Anterior cingulate cortex (tissue), 58 donors: ENCODE measurements at regions not wholly inside any gene's neighbourhood (a gene's known extent, or its start where the extent isn't known, plus 50 kb on each side); places are given as distances from the start of the nearest gene placed in this dataset.

ENCODE experiments used
- DNase-seq, 58 donors: peaks; one replicate each; lab custom pipeline; 2025; lab: John Stamatoyannopoulos, UW

- no peak for DNase-seq
Measured at GRCh38 chr18:61756244-61756643, 136.6 kb downstream of the RNF152 start.

- no peak for DNase-seq
Measured at GRCh38 chr18:61755555-61755954, 137.3 kb downstream of the RNF152 start.

GRCh38 chr18:61754039-61754583, 138.7 kb downstream of the RNF152 start:
- DNase-seq, result no peak

DNA sequence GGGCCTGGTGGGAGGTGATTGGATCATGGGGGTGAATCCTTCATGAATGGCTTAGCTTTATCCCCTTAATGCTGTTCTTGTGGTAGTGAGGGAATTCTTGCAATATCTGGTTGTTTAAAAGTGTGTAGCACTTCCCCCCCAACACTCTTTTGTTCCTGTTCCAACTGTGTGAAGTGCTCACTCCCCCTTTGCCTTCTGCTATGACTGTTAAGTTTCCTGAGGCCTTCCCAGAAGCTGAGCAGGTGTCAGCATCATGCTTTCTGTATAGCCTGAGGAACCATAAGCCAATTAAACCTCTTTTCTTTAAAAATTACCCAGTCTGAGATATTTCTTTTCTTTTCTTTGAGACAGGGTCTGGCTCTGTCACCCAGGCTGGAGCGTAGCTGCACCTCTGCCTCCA, 139.4 kb downstream of the RNF152 start:
- DNase-seq, result no peak

DNA sequence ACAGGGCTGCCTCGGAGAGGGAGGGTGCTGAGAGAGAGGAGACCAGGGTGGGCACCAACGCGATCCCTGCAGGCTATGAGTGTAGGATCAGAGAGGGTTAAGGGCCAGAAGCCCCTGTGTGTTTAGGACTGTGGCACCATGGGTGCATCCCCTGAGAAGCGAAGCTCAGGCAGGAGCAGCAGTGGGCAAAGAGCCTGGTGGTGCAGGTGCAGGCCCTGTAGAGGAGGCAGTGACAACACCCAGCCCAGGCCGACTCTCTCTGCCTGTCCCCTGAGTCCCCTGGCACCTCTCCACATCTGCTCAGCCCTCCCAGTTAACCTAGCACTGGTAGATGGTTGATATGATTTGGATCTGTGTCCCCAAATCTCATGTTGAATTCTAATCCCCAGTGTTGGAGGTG, 139.8 kb downstream of the RNF152 start:
- DNase-seq, result no peak

- DNase-seq, result no peak
Measured at GRCh38 chr18:61750840-61751668, 141.8 kb downstream of the RNF152 start.

DNA sequence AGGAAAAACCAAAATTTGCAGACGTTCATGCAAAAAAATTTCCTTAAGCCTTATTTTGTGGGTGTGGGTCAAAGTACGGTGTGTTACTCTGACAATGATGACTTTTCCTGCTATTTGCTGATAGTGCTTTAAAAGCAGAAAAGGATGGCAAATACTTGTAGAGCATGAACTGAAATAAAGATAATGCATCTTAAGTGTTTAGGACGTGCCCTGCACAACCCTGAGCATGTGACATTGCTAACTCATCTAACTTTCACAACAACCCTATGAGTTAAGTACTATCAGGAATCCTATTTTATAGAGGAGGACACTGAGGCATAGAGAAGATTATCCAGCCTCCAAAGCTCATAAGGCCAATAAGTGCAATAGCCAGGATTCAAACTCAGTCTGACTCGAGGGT, 143.3 kb downstream of the RNF152 start:
- DNase-seq, result no peak

GRCh38 chr18:61749031-61749430, 143.8 kb downstream of the RNF152 start:
- DNase-seq, result no peak

DNA sequence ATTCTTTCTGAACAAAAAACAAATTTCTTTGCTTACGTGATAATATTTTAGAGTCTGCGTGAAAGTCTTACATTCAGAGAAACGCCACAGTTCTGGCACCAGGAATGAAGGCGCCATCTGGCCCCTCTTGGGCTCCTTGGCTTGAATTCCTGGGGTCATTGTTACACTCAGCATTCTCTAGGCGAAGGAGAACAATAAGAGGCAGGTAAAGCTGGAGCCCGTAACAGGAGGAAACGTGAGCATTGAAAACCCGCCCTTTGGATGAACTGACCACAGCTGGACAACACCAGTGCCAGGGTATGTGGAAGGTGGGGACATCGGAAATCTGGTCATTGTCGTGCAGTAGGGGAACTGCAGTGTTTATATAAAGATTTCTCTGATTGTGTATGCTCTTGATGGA, 144.8 kb downstream of the RNF152 start:
- no peak for DNase-seq

DNA sequence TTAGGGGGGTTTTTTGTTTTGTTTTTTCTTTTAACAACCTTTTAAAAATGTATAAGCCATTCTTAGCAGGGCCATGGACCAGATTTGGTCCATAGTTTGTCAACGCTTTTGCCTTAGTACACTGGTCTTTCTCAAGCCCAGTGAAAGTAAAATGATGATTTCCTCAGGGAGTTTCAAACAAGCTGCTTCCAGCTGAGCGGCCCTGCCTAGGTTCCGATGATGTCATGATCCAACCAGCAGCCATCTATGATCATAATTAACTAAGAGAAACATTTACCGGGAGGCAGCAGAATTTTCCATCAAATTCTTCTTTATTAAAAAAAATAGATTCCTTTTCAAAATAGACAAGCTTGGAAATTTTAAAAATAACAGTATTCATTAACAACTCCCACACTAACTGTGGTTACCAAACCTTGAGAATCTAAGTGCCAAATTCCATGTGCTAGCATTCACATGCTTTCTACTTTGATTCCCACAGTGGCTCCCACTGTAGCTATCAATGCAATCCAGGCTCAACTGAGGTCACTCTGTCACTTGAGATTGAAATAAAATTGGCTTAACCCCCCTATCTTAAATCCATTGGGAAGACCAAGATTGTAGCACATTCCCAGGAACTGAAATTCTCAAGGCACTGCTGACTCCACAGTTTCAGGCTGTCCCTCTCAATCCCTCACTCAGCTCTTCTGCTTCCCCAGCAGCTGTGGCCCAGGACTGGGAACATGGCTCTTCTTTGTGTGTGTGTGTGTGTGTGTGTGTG, 148.9 kb downstream of the RNF152 start:
- no peak for DNase-seq

- DNase-seq, result peak in 22 of 58 donors; percentile 4 to 56 (median 18)
Measured at GRCh38 chr18:61742565-61743429, 150.0 kb downstream of the RNF152 start.

DNA sequence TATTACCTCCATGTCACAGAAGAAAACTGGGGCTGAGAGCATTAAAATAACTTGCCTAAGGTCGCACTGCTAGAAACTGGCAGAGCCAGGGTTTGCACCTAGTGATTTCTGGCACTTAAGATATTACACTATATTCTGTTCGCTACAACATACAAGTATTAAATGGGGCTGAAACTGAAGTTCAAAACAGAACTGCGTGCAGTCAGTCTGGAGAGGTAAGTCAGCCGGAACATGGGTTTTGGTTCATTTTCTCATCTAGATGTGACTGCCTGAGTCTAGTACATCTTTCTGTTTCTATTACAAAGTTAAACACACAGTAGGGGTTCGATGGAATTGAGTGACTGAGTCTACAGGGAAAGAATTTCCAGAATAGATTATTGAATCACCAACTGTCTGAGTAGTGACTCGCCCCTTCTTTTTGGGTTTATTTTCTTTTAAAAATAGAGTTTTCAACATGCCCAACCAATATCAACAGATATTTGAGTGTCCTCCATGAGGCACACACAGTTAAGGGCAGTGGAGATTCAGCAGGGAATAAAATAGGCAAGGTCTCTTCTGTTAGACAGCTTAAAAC, 150.8 kb downstream of the RNF152 start:
- DNase-seq, result no peak

- DNase-seq, result no peak
Measured at GRCh38 chr18:61738488-61738887, 154.3 kb downstream of the RNF152 start.

DNA sequence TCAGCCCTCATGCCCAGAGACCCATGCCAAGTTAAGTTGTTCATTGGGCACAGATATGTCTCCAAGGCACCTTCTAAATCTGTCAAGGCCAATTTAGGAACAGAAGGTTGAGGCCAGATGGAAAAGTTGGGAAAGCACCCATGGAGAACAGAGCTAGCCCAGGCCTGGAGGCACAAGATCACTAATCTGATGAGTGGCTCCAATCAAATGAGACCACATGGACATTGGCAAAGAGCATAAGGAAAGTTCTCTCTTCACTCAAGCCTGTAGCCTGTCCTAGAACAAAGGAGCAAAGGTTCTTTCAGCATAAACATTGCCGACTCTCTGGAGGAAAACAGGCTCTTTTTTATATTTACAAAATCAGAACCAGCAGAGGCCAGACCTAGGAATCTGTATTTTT, 154.8 kb downstream of the RNF152 start:
- DNase-seq, result no peak

GRCh38 chr18:61736133-61736532, 156.7 kb downstream of the RNF152 start:
- no peak for DNase-seq

GRCh38 chr18:61735564-61736102, 157.2 kb downstream of the RNF152 start:
- no peak for DNase-seq

DNA sequence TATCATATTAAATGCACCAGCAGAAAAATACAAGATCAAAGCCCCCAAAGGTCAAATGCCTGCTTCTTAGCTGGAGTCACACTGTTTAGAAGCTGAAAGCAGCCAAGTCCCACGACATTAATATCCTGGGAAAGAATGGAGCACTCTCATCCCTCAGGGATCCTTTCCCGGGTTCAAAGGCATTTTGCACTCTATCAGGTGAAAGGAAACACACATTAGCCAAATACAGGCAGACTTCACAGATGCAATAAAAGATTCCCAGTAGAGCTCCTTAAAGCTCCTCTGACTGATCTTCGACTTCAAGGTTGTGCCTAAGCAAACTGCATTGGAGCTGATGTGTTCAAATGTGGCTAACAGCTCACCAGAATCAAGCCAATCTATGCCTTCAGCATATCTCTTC, 158.4 kb downstream of the RNF152 start:
- no peak for DNase-seq

DNA sequence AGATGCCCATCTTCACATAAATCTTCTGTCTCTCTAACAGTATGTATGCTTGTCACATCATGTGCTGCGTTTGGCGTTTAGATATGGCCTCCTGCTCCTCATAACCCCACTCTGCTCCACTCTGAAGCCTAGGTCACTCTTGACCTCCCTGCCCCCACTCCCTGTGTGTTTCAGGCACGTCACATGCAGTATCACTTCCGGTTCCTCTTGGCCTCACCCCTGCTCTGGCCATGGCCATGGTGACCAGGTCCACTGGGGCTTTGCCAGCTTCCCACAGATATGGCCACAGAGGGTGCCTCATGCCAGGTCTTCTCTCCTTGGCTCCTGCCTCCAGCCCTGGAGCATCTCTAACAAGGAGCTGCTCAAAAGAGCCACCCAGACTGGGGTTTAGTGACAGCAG, 160.0 kb downstream of the RNF152 start:
- DNase-seq, result no peak

GRCh38 chr18:61731693-61732376, 161.0 kb downstream of the RNF152 start:
- no peak for DNase-seq
